Smooth muscle cell (in vitro differentiated cells): ENCODE measurements at regions not wholly inside any gene's neighbourhood (a gene's known extent, or its start where the extent isn't known, plus 50 kb on each side); places are given as distances from the start of the nearest gene placed in this dataset.

Source experiments
- DNase-seq: peaks from one replicate; lab custom pipeline; 2025; ENCODE audit not compliant: unreplicated experiment; lab: John Stamatoyannopoulos, UW
- H2AFZ ChIP-seq: fragments of 200-600 bp; sonication (generic); 2 replicates; pipeline ENCODE4 v1.6.0; 2016; ENCODE audit warnings: antibody characterized with exemption, low read depth, mild to moderate bottlenecking
- H3F3A ChIP-seq: fragments of 200-600 bp; sonication (generic); 2 replicates; pipeline ENCODE4 v1.6.0; 2017; ENCODE audit warnings: antibody characterized with exemption, low read depth
- H3K27ac ChIP-seq: fragments of 200-600 bp; sonication (generic); 2 replicates; pipeline ENCODE4 v1.5.1; 2016; ENCODE audit warnings: low read depth, mild to moderate bottlenecking
- H3K27me3 ChIP-seq: fragments of 200-600 bp; sonication (generic); 2 replicates; pipeline ENCODE4 v1.6.1; 2016; ENCODE audit warnings: low read depth, mild to moderate bottlenecking
- H3K36me3 ChIP-seq: fragments of 200-600 bp; sonication (generic); 2 replicates; pipeline ENCODE4 v1.5.1; 2016; ENCODE audit warnings: low read depth
- H3K4me1 ChIP-seq: fragments of 200-600 bp; sonication (generic); 2 replicates; pipeline ENCODE4 v1.5.1; 2016; ENCODE audit warnings: low read depth
- H3K4me2 ChIP-seq: fragments of 200-600 bp; sonication (generic); 2 replicates; pipeline ENCODE4 v1.6.0; 2016; ENCODE audit warnings: mild to moderate bottlenecking
- H3K4me3 ChIP-seq: fragments of 200-600 bp; sonication (generic); 2 replicates; pipeline ENCODE4 v1.5.1; 2016; ENCODE audit warnings: mild to moderate bottlenecking
- H3K79me2 ChIP-seq: fragments of 200-600 bp; sonication (generic); 2 replicates; pipeline ENCODE4 v1.6.0; 2016; ENCODE audit warnings: low read depth, mild to moderate bottlenecking
- H3K9ac ChIP-seq: fragments of 200-600 bp; sonication (generic); 2 replicates; pipeline ENCODE4 v1.6.0; 2016; ENCODE audit warnings: low read depth
- H3K9me3 ChIP-seq: fragments of 200-600 bp; sonication (generic); replicated peaks from 2 replicates; pipeline ENCODE4 v1.5.1; 2016; ENCODE audit warnings: low read depth
- H4K20me1 ChIP-seq: fragments of 200-600 bp; sonication (generic); 2 replicates; pipeline ENCODE4 v1.6.0; 2016; ENCODE audit warnings: low read depth
- CTCF ChIP-seq: fragments of 200-600 bp; sonication (generic); IDR thresholded peaks from 2 replicates; pipeline ENCODE4 v1.5.1; 2017; ENCODE audit warnings: borderline replicate concordance, mild to moderate bottlenecking, antibody characterized with exemption; ENCODE audit not compliant: insufficient read depth, poor library complexity, severe bottlenecking
- WGBS: methylation state at CpG from one replicate; pipeline ENCODE4 v1.1.7; 2016; ENCODE audit warnings: low lambda C conversion rate; 5-methylcytosine and 5-hydroxymethylcytosine counted together

GRCh38 chr9:75713335-75713734, 177.1 kb upstream of the PCSK5 start:
- no peaks in the 10 kb centered on the region for H3F3A ChIP-seq
- no peaks in the 10 kb centered on the region for H3K79me2 ChIP-seq
- DNase-seq: no peak
- no peak overlapping the region for H3K9ac ChIP-seq
- TF ChIP-seq CTCF: no peak
- H2AFZ ChIP-seq: no peak overlapping the region
- H4K20me1 ChIP-seq: no peaks in the 10 kb centered on the region
- no peaks in the 10 kb centered on the region for H3K36me3 ChIP-seq
- WGBS: 94% methylated on average over 4 of the region's 4 CpGs
- no peak overlapping the region for H3K27ac ChIP-seq
- H3K27me3 ChIP-seq: no peaks in the 10 kb centered on the region
- no peaks in the 10 kb centered on the region for H3K9me3 ChIP-seq
- no peak overlapping the region for H3K4me3 ChIP-seq
- no peak overlapping the region for H3K4me2 ChIP-seq
- H3K4me1 ChIP-seq: no peaks in the 10 kb centered on the region

- H3F3A ChIP-seq: no peaks in the 10 kb centered on the region
- TF ChIP-seq CTCF: no peak
- no peaks in the 10 kb centered on the region for H3K27me3 ChIP-seq
- no peak overlapping the region for H3K27ac ChIP-seq
- no peak overlapping the region for H3K4me3 ChIP-seq
- H3K79me2 ChIP-seq: no peaks in the 10 kb centered on the region
- no peak for DNase-seq
- 60% methylated on average over 3 of the region's 3 CpGs for WGBS
- H3K4me1 ChIP-seq: no peaks in the 10 kb centered on the region
- no peak overlapping the region for H3K9ac ChIP-seq
- H2AFZ ChIP-seq: no peak overlapping the region
- no peaks in the 10 kb centered on the region for H3K36me3 ChIP-seq
- no peak overlapping the region for H3K4me2 ChIP-seq
- no peaks in the 10 kb centered on the region for H4K20me1 ChIP-seq
- H3K9me3 ChIP-seq: no peaks in the 10 kb centered on the region
These were observed 175.1 kb upstream of the PCSK5 start for GRCh38 chr9:75715360-75715759.

- Histone ChIP-seq H3K4me3 (no peak overlapping the region), H3K9me3 (no peaks in the 10 kb centered on the region), H3K27ac (no peak overlapping the region), H3K79me2 (no peaks in the 10 kb centered on the region), H3K36me3 (no peaks in the 10 kb centered on the region), H4K20me1 (no peaks in the 10 kb centered on the region), H3K9ac (no peak overlapping the region), H3K4me2 (no peak overlapping the region), H3K27me3 (no peaks in the 10 kb centered on the region), H3K4me1 (no peaks in the 10 kb centered on the region), H2AFZ (no peak overlapping the region), H3F3A (no peaks in the 10 kb centered on the region)
- no peak for TF ChIP-seq CTCF
- WGBS: 79% methylated on average over 2 of the region's 2 CpGs
- DNase-seq: no peak
These were observed 171.8 kb upstream of the PCSK5 start for GRCh38 chr9:75718677-75719076.

- Histone ChIP-seq H3F3A (no peaks in the 10 kb centered on the region), H3K4me2 (no peak overlapping the region), H3K27ac (no peak overlapping the region), H3K36me3 (no peaks in the 10 kb centered on the region), H4K20me1 (no peaks in the 10 kb centered on the region), H2AFZ (no peak overlapping the region), H3K79me2 (no peaks in the 10 kb centered on the region), H3K4me3 (no peak overlapping the region), H3K9ac (no peak overlapping the region), H3K4me1 (no peaks in the 10 kb centered on the region), H3K9me3 (no peaks in the 10 kb centered on the region), H3K27me3 (peaks cover 4% of the 10 kb centered on the region)
- TF ChIP-seq CTCF: no peak
- no peak for DNase-seq
- 90% methylated on average over 1 of the region's 1 CpG for WGBS
These were observed 162.1 kb upstream of the PCSK5 start for GRCh38 chr9:75728391-75728790.
